ENCODE measurements at regions not wholly inside any gene's neighbourhood (a gene's known extent, or its start where the extent isn't known, plus 50 kb on each side); places are given as distances from the start of the nearest gene placed in this dataset.

DNA sequence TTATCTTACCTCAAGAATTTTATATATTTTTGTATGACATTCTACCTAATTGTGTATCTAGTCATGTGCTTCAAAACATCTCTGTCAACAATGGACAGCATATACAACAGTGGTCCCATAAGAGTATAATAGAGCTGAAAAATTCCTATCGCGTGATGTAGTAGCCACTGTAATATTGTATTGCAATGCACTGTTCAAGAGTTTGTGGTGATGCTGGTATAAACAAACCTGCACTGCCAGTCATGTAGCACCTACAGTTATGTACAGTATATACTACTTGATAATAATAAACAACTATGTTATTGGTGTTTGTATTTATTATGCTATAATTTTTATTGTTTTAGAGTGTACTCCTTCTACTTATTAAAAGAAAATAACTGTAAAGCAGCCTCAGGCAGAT, 672.7 kb downstream of the CD109 start:
- TF ChIP-seq, protein P1, sequence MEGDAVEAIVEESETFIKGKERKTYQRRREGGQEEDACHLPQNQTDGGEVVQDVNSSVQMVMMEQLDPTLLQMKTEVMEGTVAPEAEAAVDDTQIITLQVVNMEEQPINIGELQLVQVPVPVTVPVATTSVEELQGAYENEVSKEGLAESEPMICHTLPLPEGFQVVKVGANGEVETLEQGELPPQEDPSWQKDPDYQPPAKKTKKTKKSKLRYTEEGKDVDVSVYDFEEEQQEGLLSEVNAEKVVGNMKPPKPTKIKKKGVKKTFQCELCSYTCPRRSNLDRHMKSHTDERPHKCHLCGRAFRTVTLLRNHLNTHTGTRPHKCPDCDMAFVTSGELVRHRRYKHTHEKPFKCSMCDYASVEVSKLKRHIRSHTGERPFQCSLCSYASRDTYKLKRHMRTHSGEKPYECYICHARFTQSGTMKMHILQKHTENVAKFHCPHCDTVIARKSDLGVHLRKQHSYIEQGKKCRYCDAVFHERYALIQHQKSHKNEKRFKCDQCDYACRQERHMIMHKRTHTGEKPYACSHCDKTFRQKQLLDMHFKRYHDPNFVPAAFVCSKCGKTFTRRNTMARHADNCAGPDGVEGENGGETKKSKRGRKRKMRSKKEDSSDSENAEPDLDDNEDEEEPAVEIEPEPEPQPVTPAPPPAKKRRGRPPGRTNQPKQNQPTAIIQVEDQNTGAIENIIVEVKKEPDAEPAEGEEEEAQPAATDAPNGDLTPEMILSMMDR (IDR thresholded peaks at IDR 0.05) = no peak
- TF ChIP-seq POLR2A (IDR thresholded peaks at IDR 0.05) (no peak), POLR2AphosphoS5 (IDR thresholded peaks at IDR 0.05) (no peak)

All from transverse colon (tissue), 4 donors.